ENCODE measurements at regions not wholly inside any gene's neighbourhood (a gene's known extent, or its start where the extent isn't known, plus 50 kb on each side); places are given as distances from the start of the nearest gene placed in this dataset.

DNA sequence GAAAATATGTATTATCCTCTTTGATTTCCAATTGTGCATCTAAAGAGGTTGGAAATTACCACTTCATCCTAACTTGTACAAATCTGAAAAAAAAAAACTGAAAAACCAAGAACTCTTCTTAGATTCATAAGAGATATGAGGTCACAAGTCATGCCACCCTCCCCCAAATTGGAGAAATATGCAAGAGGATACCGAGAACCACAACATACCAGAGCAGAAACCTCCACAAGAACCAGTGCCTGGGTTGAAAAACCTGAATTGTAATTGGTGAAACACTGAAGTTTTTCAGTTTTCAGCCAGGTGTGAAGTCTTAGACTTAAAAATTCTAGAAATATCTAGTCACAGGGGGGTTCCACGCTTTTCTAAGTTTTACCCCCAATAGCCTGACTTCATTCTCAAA, 1029.5 kb upstream of the LRRTM1 start:
- H3K27ac ChIP-seq (ENCODE audit: low read depth, low read length, poor library complexity, severe bottlenecking): no peak overlapping the region
- H3K79me2 ChIP-seq (ENCODE audit: insufficient read depth, low read length): no peaks in the 10 kb centered on the region
- no peaks in the 10 kb centered on the region for H4K20me1 ChIP-seq (ENCODE audit: insufficient read depth, low read length)
- no peak overlapping the region for H2AFZ ChIP-seq (ENCODE audit: low read length)
- H3K4me3 ChIP-seq (ENCODE audit: low read depth, low read length, poor library complexity, severe bottlenecking): no peak overlapping the region
- no peak overlapping the region for H3K4me2 ChIP-seq (ENCODE audit: low read length)
- no peaks in the 10 kb centered on the region; the same call in 1 of the 2 replicates for H3K9me2 ChIP-seq (ENCODE audit: low read depth, low read length)
- no peaks in the 10 kb centered on the region for H3K27me3 ChIP-seq (ENCODE audit: insufficient read depth, low read length)
- H3K9ac ChIP-seq (ENCODE audit: low read length): no peak overlapping the region
- no peaks in the 10 kb centered on the region for H3K9me3 ChIP-seq (ENCODE audit: low read length)
- H3K36me3 ChIP-seq (ENCODE audit: insufficient read depth, low read length): no peaks in the 10 kb centered on the region
- no peaks in the 10 kb centered on the region for H3F3A ChIP-seq (ENCODE audit: insufficient read depth, low read length)
- TF ChIP-seq CTCF (IDR thresholded peaks at IDR 0.05; ENCODE audit: low read length): no peak
- TF ChIP-seq EZH2 (IDR thresholded peaks at IDR 0.05; ENCODE audit: borderline replicate concordance, low read length): no peak
- no peaks in the 10 kb centered on the region for H3K4me1 ChIP-seq (ENCODE audit: insufficient read depth, low read length, severe bottlenecking)

DNA sequence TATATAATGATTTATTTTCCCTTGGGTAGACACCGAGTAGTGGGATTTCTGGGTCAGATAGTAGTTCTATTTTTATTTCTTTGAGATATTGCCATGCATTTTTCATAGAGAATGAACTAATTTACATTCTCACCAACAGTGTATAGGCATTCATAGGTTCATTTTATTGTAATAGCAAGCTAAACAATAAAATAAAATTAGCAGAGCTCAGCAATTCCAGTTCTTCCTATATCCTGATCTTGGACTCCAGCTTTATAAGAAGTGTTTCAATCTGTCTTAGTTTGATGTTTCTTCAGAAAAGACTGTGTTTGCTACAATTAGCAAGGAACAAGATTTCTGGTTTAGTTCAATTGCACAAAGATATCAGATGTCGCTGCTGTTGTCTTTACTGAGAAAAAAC, 1024.4 kb upstream of the LRRTM1 start:
- no peak overlapping the region for H3K27ac ChIP-seq (ENCODE audit: low read depth, low read length, poor library complexity, severe bottlenecking)
- no peak overlapping the region for H3K9ac ChIP-seq (ENCODE audit: low read length)
- H3K9me3 ChIP-seq (ENCODE audit: low read length): no peaks in the 10 kb centered on the region
- H3K27me3 ChIP-seq (ENCODE audit: insufficient read depth, low read length): no peaks in the 10 kb centered on the region
- no peak overlapping the region for H2AFZ ChIP-seq (ENCODE audit: low read length)
- H3K79me2 ChIP-seq (ENCODE audit: insufficient read depth, low read length): no peaks in the 10 kb centered on the region
- H3K4me1 ChIP-seq (ENCODE audit: insufficient read depth, low read length, severe bottlenecking): no peaks in the 10 kb centered on the region
- TF ChIP-seq CTCF (IDR thresholded peaks at IDR 0.05; ENCODE audit: low read length) (no peak), EZH2 (IDR thresholded peaks at IDR 0.05; ENCODE audit: borderline replicate concordance, low read length) (no peak)
- H4K20me1 ChIP-seq (ENCODE audit: insufficient read depth, low read length): no peaks in the 10 kb centered on the region
- no peak overlapping the region for H3K4me3 ChIP-seq (ENCODE audit: low read depth, low read length, poor library complexity, severe bottlenecking)
- H3K36me3 ChIP-seq (ENCODE audit: insufficient read depth, low read length): no peaks in the 10 kb centered on the region
- H3F3A ChIP-seq (ENCODE audit: insufficient read depth, low read length): no peaks in the 10 kb centered on the region
- H3K4me2 ChIP-seq (ENCODE audit: low read length): no peak overlapping the region
- no peaks in the 10 kb centered on the region; the same call in 1 of the 2 replicates for H3K9me2 ChIP-seq (ENCODE audit: low read depth, low read length)

DNA sequence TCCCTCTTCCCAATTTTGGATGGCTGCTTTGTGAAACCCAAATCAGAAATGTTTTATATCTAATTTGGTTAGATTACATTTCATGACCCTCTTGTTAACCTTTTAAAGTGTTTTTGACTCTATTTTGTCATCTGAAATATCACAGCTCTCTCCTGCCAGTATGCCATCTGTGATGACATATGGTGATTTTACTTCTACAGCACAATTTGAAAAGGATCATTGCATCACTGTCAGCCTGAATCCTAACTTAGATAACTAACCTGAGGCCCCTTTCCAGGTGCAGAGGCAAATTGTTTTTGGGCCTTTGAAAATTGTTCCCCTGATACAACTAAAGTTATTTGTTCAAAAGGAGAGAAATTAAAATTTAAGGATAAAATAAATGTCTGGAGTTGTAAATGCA, 1023.4 kb upstream of the LRRTM1 start:
- Histone ChIP-seq H3K9me2 (ENCODE audit: low read depth, low read length) (no peaks in the 10 kb centered on the region; the same call in 1 of the 2 replicates), H3K36me3 (ENCODE audit: insufficient read depth, low read length) (no peaks in the 10 kb centered on the region), H3K4me2 (ENCODE audit: low read length) (no peak overlapping the region), H3K27ac (ENCODE audit: low read depth, low read length, poor library complexity, severe bottlenecking) (no peak overlapping the region), H3K4me1 (ENCODE audit: insufficient read depth, low read length, severe bottlenecking) (no peaks in the 10 kb centered on the region), H4K20me1 (ENCODE audit: insufficient read depth, low read length) (no peaks in the 10 kb centered on the region), H2AFZ (ENCODE audit: low read length) (no peak overlapping the region), H3K9ac (ENCODE audit: low read length) (no peak overlapping the region), H3K9me3 (ENCODE audit: low read length) (no peaks in the 10 kb centered on the region), H3F3A (ENCODE audit: insufficient read depth, low read length) (no peaks in the 10 kb centered on the region), H3K79me2 (ENCODE audit: insufficient read depth, low read length) (no peaks in the 10 kb centered on the region), H3K27me3 (ENCODE audit: insufficient read depth, low read length) (no peaks in the 10 kb centered on the region), H3K4me3 (ENCODE audit: low read depth, low read length, poor library complexity, severe bottlenecking) (no peak overlapping the region)
- TF ChIP-seq EZH2 (IDR thresholded peaks at IDR 0.05; ENCODE audit: borderline replicate concordance, low read length) (no peak), CTCF (IDR thresholded peaks at IDR 0.05; ENCODE audit: low read length) (no peak)
